ENCODE measurements at regions not wholly inside any gene's neighbourhood (a gene's known extent, or its start where the extent isn't known, plus 50 kb on each side); places are given as distances from the start of the nearest gene placed in this dataset.
"Not testable (repeated sequence)": the region's sequence is repeated elsewhere in the genome, so short reads cannot be mapped to it uniquely, and the experiment has no call there.

DNA sequence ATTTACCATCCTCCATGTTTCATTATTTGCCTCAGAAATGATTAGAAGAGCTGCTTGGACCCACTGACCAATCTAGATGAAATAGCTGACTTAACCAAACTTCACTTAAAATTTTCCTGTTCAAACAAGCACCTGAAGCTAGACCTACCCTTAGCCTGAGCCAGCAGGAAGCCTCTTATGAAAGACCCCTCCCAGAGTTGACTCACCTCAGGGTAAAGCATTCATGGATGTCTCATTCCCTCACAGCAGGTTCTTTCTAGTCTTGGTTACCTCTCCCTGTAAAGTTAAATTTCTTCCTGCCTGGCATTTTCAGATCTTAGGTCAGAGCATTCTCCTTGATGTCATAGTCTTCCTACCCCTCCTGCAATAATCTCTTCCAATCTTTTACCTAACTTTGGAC is 1209.8 kb downstream of the FLRT2 start:
- Mint-ChIP-seq H3K36me3 (ENCODE audit: low read depth, unreplicated experiment) (no peaks in the 10 kb centered on the region), H3K9me3 (ENCODE audit: unreplicated experiment) (no peaks in the 10 kb centered on the region), H3K4me3 (ENCODE audit: unreplicated experiment) (no peak overlapping the region), H3K27ac (ENCODE audit: unreplicated experiment) (no peak overlapping the region), H3K27me3 (ENCODE audit: low read depth, unreplicated experiment) (no peaks in the 10 kb centered on the region), H3K4me1 (ENCODE audit: low read depth, unreplicated experiment) (no peaks in the 10 kb centered on the region)
- Histone ChIP-seq H3K27ac (ENCODE audit: low read depth, low read length) (no peak overlapping the region), H3K9ac (ENCODE audit: low read length) (no peak overlapping the region), H4K20me1 (ENCODE audit: insufficient read depth, low read length) (no peaks in the 10 kb centered on the region), H3K36me3 (ENCODE audit: insufficient read depth, low read length) (no peaks in the 10 kb centered on the region), H3K79me2 (ENCODE audit: insufficient read depth, low read length) (no peaks in the 10 kb centered on the region), H3K27me3 (ENCODE audit: insufficient read depth, low read length) (no peaks in the 10 kb centered on the region), H3K4me2 (ENCODE audit: low read length) (no peak overlapping the region), H3K4me1 (ENCODE audit: insufficient read depth, low read length) (no peaks in the 10 kb centered on the region), H3K4me3 (ENCODE audit: insufficient read depth, low read depth, low read length) (no peak overlapping the region), H2AFZ (ENCODE audit: low read depth, low read length) (no peak overlapping the region), H3K9me3 (ENCODE audit: insufficient read depth, low read depth, low read length) (no peaks in the 10 kb centered on the region)
- DNase-seq (ENCODE audit: low read depth): no peak
- TF ChIP-seq, protein P1, sequence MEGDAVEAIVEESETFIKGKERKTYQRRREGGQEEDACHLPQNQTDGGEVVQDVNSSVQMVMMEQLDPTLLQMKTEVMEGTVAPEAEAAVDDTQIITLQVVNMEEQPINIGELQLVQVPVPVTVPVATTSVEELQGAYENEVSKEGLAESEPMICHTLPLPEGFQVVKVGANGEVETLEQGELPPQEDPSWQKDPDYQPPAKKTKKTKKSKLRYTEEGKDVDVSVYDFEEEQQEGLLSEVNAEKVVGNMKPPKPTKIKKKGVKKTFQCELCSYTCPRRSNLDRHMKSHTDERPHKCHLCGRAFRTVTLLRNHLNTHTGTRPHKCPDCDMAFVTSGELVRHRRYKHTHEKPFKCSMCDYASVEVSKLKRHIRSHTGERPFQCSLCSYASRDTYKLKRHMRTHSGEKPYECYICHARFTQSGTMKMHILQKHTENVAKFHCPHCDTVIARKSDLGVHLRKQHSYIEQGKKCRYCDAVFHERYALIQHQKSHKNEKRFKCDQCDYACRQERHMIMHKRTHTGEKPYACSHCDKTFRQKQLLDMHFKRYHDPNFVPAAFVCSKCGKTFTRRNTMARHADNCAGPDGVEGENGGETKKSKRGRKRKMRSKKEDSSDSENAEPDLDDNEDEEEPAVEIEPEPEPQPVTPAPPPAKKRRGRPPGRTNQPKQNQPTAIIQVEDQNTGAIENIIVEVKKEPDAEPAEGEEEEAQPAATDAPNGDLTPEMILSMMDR (IDR thresholded peaks at IDR 0.05; ENCODE audit: insufficient read depth, low read depth, low read length): no peak
- TF ChIP-seq EZH2 (IDR thresholded peaks at IDR 0.05; ENCODE audit: insufficient read depth, low read length): no peak
- FAIRE-seq: no peak

DNA sequence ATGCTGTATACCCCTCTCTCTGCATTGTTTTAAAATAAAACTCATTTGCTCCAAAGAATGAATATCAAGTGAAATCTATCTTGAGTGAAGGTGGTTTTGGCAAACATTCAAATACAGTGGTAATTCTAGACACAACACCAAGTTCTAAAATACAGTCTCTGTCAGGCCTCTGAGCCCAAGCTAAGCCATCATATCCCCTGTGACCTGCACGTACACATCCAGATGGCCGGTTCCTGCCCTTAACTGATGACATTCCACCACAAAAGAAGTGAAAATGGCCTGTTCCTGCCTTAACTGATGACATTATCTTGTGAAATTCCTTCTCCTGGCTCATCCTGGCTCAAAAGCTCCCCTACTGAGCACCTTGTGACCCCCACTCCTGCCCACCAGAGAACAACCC is 1201.5 kb downstream of the FLRT2 start:
- H3K79me2 ChIP-seq (ENCODE audit: insufficient read depth, low read length); H3K27me3 ChIP-seq (ENCODE audit: insufficient read depth, low read length); H3K9me3 ChIP-seq (ENCODE audit: insufficient read depth, low read depth, low read length); H3K4me3 ChIP-seq (ENCODE audit: insufficient read depth, low read depth, low read length); H3K36me3 Mint-ChIP-seq (ENCODE audit: low read depth, unreplicated experiment); H3K27ac Mint-ChIP-seq (ENCODE audit: unreplicated experiment); H3K4me3 Mint-ChIP-seq (ENCODE audit: unreplicated experiment); H3K4me1 Mint-ChIP-seq (ENCODE audit: low read depth, unreplicated experiment); H3K4me1 ChIP-seq (ENCODE audit: insufficient read depth, low read length); H4K20me1 ChIP-seq (ENCODE audit: insufficient read depth, low read length); H3K9ac ChIP-seq (ENCODE audit: low read length); H3K4me2 ChIP-seq (ENCODE audit: low read length); H3K36me3 ChIP-seq (ENCODE audit: insufficient read depth, low read length); H3K9me3 Mint-ChIP-seq (ENCODE audit: unreplicated experiment); FAIRE-seq; DNase-seq (ENCODE audit: low read depth); H2AFZ ChIP-seq (ENCODE audit: low read depth, low read length); H3K27ac ChIP-seq (ENCODE audit: low read depth, low read length); H3K27me3 Mint-ChIP-seq (ENCODE audit: low read depth, unreplicated experiment): not testable (repeated sequence)

DNA sequence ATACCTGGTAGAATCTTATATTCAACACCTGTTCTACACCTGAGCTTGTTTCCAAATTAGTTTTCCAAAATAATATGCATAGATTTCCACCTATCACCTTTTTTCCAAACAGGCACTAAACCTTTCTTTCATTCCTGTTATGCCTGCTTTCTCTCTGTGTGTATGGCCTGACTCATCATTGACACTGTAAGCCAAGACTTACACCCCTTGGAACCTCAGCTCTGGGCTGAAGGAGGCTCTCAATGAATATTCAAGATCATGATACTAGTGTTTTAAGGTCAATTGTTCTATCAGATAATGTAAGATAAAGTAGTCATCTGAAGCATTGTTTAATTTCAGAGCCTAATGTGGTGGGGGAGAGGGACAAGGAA is 1193.3 kb downstream of the FLRT2 start:
- no peaks in the 10 kb centered on the region for H3K4me1 Mint-ChIP-seq (ENCODE audit: low read depth, unreplicated experiment)
- no peak for FAIRE-seq

More for the DNA sequence above, 1193.3 kb downstream of the FLRT2 start:
- TF ChIP-seq, protein P1 (IDR thresholded peaks at IDR 0.05; ENCODE audit: insufficient read depth, low read depth, low read length): no peak
- TF ChIP-seq EZH2 (IDR thresholded peaks at IDR 0.05; ENCODE audit: insufficient read depth, low read length): no peak
- Histone ChIP-seq H3K79me2 (ENCODE audit: insufficient read depth, low read length) (no peaks in the 10 kb centered on the region), H3K27me3 (ENCODE audit: insufficient read depth, low read length) (no peaks in the 10 kb centered on the region), H2AFZ (ENCODE audit: low read depth, low read length) (no peak overlapping the region), H3K36me3 (ENCODE audit: insufficient read depth, low read length) (no peaks in the 10 kb centered on the region), H4K20me1 (ENCODE audit: insufficient read depth, low read length) (no peaks in the 10 kb centered on the region), H3K9ac (ENCODE audit: low read length) (no peak overlapping the region), H3K4me2 (ENCODE audit: low read length) (no peak overlapping the region), H3K27ac (ENCODE audit: low read depth, low read length) (no peak overlapping the region), H3K4me1 (ENCODE audit: insufficient read depth, low read length) (no peaks in the 10 kb centered on the region), H3K4me3 (ENCODE audit: insufficient read depth, low read depth, low read length) (no peak overlapping the region), H3K9me3 (ENCODE audit: insufficient read depth, low read depth, low read length) (no peaks in the 10 kb centered on the region)
- no peaks in the 10 kb centered on the region for H3K36me3 Mint-ChIP-seq (ENCODE audit: low read depth, unreplicated experiment)
- no peak overlapping the region for H3K4me3 Mint-ChIP-seq (ENCODE audit: unreplicated experiment)
- no peaks in the 10 kb centered on the region for H3K9me3 Mint-ChIP-seq (ENCODE audit: unreplicated experiment)
- H3K27ac Mint-ChIP-seq (ENCODE audit: unreplicated experiment): no peak overlapping the region
- DNase-seq (ENCODE audit: low read depth): no peak
- no peaks in the 10 kb centered on the region for H3K27me3 Mint-ChIP-seq (ENCODE audit: low read depth, unreplicated experiment)
